ENCODE measurements at regions not wholly inside any gene's neighbourhood (a gene's known extent, or its start where the extent isn't known, plus 50 kb on each side); places are given as distances from the start of the nearest gene placed in this dataset.

DNA sequence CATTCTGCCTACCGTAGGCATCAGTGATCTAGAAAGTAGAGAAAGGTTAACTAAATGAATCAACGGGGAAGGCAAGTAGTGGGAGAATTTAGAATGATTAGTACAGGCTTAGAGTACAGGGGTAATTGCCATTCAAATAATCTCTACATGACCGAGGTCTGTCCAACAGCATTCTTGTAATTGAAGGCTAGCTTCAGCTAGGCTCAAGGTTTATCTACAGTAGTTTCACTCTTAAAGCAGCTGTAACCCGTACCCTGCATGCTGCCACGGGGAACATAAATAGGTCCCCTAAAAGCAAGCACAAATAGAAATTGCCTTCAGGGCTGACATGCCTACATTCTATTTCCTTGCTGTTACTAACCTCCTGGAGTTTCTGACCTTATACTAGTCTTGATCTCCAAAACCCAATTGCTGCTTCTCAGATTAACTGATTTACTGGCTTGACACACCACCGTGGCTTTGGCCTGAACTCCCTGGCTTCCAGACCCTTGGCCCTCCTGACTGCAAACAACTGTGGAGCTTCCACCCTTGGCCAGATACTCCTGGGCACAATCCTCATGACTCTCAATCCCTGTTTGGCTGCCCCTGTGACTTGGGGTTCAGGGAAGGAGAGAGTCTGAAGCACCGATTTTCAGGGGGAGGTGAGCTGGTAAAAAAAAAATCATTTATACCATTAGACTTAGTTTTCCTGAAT is 242.1 kb upstream of the FOXN3 start:
- ATAC-seq (ENCODE audit: low read depth): no peak

GRCh38 chr14:89657014-89657413 is 240.0 kb upstream of the FOXN3 start:
- Histone ChIP-seq H3K9me3 (ENCODE audit: severe bottlenecking) (no peaks in the 10 kb centered on the region), H3K27me3 (ENCODE audit: insufficient read depth, poor library complexity, severe bottlenecking) (no peaks in the 10 kb centered on the region), H3K4me1 (ENCODE audit: insufficient read depth, poor library complexity, severe bottlenecking) (no peaks in the 10 kb centered on the region), H3K4me3 (ENCODE audit: severe bottlenecking) (no peak overlapping the region), H3K27ac (ENCODE audit: poor library complexity, severe bottlenecking) (no peak overlapping the region), H3K36me3 (ENCODE audit: low read depth) (no peaks in the 10 kb centered on the region)
- DNase-seq (ENCODE audit: low spot score) (no peak), ATAC-seq (ENCODE audit: low read depth) (no peak)
- TF ChIP-seq, protein P1, sequence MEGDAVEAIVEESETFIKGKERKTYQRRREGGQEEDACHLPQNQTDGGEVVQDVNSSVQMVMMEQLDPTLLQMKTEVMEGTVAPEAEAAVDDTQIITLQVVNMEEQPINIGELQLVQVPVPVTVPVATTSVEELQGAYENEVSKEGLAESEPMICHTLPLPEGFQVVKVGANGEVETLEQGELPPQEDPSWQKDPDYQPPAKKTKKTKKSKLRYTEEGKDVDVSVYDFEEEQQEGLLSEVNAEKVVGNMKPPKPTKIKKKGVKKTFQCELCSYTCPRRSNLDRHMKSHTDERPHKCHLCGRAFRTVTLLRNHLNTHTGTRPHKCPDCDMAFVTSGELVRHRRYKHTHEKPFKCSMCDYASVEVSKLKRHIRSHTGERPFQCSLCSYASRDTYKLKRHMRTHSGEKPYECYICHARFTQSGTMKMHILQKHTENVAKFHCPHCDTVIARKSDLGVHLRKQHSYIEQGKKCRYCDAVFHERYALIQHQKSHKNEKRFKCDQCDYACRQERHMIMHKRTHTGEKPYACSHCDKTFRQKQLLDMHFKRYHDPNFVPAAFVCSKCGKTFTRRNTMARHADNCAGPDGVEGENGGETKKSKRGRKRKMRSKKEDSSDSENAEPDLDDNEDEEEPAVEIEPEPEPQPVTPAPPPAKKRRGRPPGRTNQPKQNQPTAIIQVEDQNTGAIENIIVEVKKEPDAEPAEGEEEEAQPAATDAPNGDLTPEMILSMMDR (IDR thresholded peaks at IDR 0.05; ENCODE audit: poor library complexity, severe bottlenecking): no peak

More for the DNA sequence above, 242.1 kb upstream of the FOXN3 start:
- Histone ChIP-seq H3K4me1 (ENCODE audit: insufficient read depth, poor library complexity, severe bottlenecking) (no peaks in the 10 kb centered on the region), H3K27me3 (ENCODE audit: insufficient read depth, poor library complexity, severe bottlenecking) (no peaks in the 10 kb centered on the region), H3K27ac (ENCODE audit: poor library complexity, severe bottlenecking) (no peak overlapping the region), H3K9me3 (ENCODE audit: severe bottlenecking) (no peaks in the 10 kb centered on the region), H3K36me3 (ENCODE audit: low read depth) (no peaks in the 10 kb centered on the region), H3K4me3 (ENCODE audit: severe bottlenecking) (no peak overlapping the region)
- no peak for DNase-seq (ENCODE audit: low spot score)
- TF ChIP-seq, protein P1 (IDR thresholded peaks at IDR 0.05; ENCODE audit: poor library complexity, severe bottlenecking): no peak

GRCh38 chr14:89654998-89655397 is 238.0 kb upstream of the FOXN3 start:
- H3K36me3 ChIP-seq (ENCODE audit: low read depth): no peaks in the 10 kb centered on the region
- no peak overlapping the region for H3K4me3 ChIP-seq (ENCODE audit: severe bottlenecking)
- no peak for DNase-seq (ENCODE audit: low spot score)
- TF ChIP-seq, protein P1 (IDR thresholded peaks at IDR 0.05; ENCODE audit: poor library complexity, severe bottlenecking): no peak
- no peaks in the 10 kb centered on the region for H3K4me1 ChIP-seq (ENCODE audit: insufficient read depth, poor library complexity, severe bottlenecking)
- no peaks in the 10 kb centered on the region for H3K27me3 ChIP-seq (ENCODE audit: insufficient read depth, poor library complexity, severe bottlenecking)
- H3K9me3 ChIP-seq (ENCODE audit: severe bottlenecking): no peaks in the 10 kb centered on the region
- H3K27ac ChIP-seq (ENCODE audit: poor library complexity, severe bottlenecking): no peak overlapping the region
- peak; percentile 14; the same call in 1 of the 3 replicates for ATAC-seq (ENCODE audit: low read depth)

DNA sequence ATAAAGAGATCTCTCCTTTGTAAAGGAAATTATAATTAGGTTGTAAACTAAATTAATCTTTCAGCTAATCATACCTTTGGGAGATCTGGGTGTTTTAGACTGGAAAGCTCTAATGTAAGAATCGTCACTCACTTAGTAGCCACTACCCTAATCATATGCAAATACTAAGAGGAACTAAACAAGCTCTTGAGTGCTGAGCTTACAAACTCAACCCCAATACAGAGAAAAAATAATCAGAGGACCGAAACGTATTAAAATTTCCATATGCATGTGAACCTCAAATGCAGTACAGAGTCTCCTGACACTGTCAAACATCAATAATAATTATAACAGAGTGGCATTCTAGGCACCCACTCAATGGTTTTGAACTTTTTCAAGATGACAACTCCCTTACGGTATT is 235.3 kb upstream of the FOXN3 start:
- Histone ChIP-seq H3K27me3 (ENCODE audit: insufficient read depth, poor library complexity, severe bottlenecking) (no peaks in the 10 kb centered on the region), H3K27ac (ENCODE audit: poor library complexity, severe bottlenecking) (no peak overlapping the region), H3K4me1 (ENCODE audit: insufficient read depth, poor library complexity, severe bottlenecking) (no peaks in the 10 kb centered on the region), H3K36me3 (ENCODE audit: low read depth) (no peaks in the 10 kb centered on the region), H3K9me3 (ENCODE audit: severe bottlenecking) (no peaks in the 10 kb centered on the region), H3K4me3 (ENCODE audit: severe bottlenecking) (no peak overlapping the region)
- no peak for ATAC-seq (ENCODE audit: low read depth)
- no peak for DNase-seq (ENCODE audit: low spot score)
- TF ChIP-seq, protein P1 (IDR thresholded peaks at IDR 0.05; ENCODE audit: poor library complexity, severe bottlenecking): no peak

DNA sequence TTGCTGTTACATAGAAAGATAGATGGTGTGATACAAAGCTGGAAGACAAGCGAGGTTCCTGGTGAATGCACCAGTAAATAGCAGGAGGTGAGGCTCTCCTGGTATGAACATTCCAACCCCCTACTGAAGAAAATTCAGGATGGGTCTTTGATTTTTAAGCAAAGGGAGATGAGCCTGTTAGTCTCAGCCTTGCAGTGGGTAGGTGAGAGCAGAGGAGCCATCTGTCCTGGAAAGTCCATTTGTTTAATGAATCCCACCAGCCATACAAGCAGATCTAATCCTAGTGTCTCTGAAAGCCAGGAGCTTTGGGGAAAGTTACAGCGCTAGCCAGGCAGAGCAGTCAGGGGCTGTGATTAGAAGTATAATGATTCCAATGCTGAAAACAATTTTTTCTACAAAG is 234.8 kb upstream of the FOXN3 start:
- DNase-seq (ENCODE audit: low spot score): no peak
- Histone ChIP-seq H3K4me3 (ENCODE audit: severe bottlenecking) (no peak overlapping the region), H3K27ac (ENCODE audit: poor library complexity, severe bottlenecking) (no peak overlapping the region), H3K4me1 (ENCODE audit: insufficient read depth, poor library complexity, severe bottlenecking) (no peaks in the 10 kb centered on the region), H3K9me3 (ENCODE audit: severe bottlenecking) (no peaks in the 10 kb centered on the region), H3K36me3 (ENCODE audit: low read depth) (no peaks in the 10 kb centered on the region), H3K27me3 (ENCODE audit: insufficient read depth, poor library complexity, severe bottlenecking) (no peaks in the 10 kb centered on the region)
- TF ChIP-seq, protein P1 (IDR thresholded peaks at IDR 0.05; ENCODE audit: poor library complexity, severe bottlenecking): no peak
- ATAC-seq (ENCODE audit: low read depth): no peak

Data from RWPE2 (cell line).